Activated T-cell treated with anti-CD3 and anti-CD28 coated beads, Interleukin-2, amount 50 U/mL, for 1 hour (primary cell): ENCODE measurements at regions not wholly inside any gene's neighbourhood (a gene's known extent, or its start where the extent isn't known, plus 50 kb on each side); places are given as distances from the start of the nearest gene placed in this dataset.

Experiments used
- DNase-seq: peaks from one replicate; pipeline ENCODE4 v3.0.0-alpha.2; 2020

DNA sequence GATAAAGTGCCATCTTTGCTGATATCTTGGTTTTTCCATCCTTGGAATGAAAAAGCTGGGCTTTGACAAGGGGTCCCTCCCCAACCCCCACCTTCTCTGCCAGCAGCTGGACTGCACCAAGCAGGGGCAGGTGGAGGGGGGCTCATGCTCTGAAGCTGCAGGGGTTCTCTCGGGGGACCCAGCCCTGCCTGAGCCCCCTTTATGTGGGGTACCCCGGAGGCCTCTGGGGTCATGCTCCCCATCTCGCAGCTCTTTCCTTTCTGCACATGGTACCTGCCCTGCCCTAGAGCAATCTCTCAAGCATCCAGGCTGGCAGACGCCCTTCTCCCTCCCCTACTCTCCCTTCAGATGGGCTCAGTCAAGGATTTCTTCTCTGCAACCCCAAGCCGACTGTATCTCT, 146.7 kb upstream of the PTPN1 start:
- DNase-seq = no peak

DNA sequence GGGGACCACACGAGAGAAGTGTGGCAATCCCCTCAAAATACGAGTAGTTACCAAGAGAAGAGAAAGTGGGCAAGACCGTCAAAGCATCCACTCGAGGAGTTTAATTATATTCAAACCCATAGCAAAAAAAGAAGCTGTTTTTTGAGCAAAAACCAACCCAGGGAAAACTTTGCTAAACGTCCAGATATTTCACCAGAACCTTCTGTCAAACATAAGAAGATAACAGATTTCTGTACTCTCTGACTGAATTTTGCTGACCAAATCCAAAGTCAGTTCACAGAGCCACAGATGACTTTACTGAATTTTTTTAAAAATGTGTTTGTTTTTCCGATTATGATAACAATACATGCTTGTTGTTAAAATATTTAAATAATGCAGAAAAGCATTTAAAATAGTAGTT, 145.6 kb upstream of the PTPN1 start:
- DNase-seq = no peak

DNA sequence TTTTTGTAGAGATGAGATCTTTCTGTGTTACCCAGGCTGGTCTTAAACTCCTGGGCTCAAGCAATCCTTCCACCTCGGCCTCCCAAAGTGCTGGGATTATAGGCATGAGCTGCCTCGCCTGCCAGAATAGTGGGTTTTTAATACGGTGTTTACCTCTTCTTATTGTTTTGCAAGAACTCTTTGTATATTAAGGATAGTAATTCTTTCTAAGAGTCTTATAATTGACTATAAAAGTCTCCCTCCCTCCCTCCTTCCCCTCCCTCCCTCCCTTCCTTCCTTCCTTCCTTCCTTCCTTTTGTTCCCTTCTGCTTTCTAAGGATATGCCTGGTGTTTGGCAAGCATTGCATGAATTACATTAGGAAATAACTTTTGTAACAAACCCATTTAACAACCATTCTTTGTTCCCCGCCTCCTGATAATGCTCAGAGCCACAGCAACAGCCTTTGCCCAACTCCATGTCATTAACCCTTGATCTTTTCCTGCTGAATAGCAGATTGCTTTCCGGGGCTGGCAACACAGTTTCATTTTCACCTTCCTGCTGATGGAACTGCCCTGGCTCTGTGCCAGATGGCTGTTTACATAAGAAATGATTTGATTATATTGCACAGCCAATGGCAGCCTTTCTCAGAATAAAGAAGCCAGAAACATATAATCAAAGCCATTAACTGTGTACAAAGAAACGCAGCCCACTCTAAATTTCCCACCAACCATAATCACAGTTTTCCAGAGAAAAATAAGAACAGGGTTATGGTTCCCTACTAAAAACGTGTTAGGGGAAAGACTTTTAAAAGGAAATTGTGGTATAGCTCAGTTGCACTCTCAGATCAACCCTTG, 143.7 kb upstream of the PTPN1 start:
- DNase-seq = no peak

DNA sequence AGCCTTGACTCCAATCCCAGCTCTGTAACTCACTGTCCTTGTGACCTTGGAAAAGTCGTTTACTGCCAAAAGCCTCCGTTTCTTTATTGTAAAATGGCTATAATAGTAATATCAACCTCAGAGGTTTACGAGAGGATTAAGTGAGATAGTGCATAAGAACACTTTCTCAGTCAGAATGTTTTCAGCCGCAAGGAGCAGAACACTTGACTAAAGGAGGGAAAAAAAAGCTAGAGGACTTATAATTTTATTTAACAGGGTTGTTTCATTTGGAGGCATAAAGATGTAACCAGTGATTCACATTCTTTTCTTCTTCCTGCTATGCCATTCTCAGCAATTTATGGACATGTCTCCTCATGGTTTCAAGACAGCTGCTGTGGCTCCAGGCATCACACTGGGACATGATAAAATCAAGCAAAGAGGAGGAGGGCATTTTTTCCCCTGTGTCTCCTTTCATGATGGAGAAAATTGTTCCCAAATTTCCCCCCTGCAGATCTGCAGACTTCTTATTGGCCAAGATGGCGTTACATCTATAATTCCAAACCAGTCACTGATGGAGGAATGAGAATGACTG, 143.0 kb upstream of the PTPN1 start:
- DNase-seq = no peak

DNA sequence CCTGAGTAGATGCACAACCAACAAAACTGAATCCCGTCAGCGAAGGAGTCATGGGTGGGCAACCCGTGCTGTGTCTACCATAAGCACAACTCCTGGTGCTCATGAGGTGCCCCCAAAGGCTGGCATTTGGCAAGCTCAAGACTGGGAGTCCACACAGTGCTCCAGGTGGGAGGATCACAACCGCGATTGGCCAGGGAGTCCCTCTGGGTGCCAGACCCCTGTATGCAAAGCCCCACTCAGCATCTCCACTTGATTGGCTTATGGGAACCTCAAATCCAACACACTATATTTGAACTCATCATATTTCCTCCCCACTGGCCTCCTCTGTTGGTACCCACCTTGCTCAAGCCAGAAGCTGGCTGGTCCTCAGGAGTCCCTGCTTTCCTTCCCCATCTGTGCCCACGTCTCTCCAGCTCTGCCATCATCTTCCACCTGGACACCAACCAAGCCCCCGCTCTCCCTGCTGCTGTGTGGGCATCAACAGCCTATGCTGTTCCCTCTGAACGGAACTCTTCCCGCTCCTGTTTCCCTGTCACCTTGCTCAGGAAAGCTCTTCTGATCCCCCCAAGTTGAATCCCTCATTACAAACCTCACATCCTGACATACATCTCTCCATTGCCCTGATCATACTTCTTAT, 142.3 kb upstream of the PTPN1 start:
- no peak for DNase-seq

DNA sequence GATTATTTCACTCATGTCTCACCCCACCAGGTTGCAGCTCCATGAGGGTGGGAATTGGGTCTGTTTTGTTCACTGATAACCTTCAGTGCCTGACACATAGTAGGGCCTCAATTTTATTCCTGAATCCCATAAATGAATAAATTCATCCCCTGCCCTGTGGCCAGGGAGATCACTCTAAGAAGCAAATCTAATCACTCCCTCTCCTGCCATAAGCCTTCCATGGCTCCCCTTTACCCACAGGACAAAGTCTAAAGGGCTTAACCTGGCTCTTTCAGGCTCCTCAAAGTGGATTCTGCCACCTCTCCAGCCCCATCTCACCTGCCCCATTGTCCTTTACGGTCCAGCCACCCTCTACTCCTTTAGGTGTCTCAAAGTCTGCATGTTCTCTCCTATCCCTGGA, 141.8 kb upstream of the PTPN1 start:
- no peak for DNase-seq

DNA sequence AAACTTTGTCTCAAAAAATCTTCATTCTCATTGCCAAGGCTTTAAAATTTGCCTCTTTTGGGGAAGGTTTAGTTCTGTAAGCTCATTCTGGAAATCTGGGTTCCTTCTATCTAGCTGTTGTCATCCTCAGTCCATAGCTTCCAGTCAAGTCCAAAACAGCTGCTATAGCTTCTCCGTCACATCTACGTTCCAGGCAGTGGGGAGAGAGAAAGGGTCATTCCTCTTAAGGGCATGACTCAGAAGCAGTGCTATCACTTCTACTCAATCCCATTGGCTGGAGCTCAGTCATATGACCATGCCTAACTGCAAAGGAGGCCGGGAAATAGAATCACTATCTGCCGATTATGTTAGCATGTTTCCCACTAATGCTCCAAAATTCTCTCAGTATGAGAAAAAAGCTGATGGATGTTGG, 141.4 kb upstream of the PTPN1 start:
- DNase-seq = no peak

DNA sequence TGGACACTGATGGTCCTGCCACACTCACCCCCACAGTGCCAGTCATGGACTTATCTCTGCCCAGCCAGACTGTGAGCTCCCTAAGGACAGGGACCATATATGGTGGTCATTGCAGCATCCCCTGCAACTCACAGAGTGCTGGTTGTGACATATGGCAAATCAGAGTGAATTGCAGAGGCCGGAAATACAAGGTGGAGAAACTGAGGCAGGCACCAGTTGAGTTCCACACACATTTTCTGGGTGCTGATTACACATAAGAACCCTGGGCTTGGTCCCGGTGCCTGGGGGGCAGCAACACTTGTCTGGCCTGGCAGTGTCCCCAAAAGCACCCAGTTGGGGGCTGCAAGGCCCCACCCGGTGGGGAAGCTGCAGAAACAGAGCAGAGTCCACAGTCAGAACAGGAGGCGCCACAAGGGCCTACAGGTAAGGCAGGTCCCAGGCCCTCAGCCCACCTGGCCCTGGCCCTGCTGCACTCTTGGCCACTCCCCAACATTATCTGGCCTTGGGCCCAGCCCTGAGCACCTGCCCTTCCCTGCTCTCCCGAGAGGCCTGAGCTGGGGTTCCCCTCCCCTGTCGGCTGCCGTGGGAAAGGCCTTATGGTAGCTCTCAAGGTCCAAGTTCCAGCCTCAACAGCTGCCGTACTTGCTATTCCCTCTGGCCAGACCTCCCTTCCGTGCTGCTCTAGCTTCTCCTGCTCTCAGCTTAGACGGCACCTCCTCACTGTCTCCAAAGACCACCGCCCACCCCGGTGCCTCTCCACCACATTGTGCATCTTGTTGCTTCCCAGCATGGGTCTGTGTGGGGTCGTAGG, 140.8 kb upstream of the PTPN1 start:
- no peak for DNase-seq

DNA sequence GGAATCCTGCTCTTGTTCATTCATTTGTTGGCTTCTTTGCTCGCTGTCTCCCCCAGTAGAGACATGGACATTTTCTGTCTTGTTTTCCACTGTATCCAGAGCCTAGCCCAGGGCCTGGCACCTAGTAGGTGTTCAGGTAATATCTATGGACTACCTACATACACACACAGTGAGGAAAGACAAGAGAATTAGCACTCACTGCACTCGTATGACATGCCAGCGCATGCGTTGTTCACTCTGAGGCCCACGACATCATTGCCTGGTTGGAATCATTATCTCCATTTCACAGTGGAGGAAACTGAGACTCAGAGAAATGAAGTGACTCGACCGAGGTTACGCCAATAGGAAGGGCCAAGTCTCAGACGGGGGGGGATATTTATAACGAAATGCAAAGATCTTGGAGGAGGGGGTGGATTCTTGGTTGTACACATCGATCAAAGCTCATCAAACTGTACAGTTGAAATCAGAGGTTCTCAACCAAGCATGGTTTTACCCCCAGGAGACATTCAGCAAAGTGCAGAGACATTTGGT, 140.1 kb upstream of the PTPN1 start:
- DNase-seq = no peak

DNA sequence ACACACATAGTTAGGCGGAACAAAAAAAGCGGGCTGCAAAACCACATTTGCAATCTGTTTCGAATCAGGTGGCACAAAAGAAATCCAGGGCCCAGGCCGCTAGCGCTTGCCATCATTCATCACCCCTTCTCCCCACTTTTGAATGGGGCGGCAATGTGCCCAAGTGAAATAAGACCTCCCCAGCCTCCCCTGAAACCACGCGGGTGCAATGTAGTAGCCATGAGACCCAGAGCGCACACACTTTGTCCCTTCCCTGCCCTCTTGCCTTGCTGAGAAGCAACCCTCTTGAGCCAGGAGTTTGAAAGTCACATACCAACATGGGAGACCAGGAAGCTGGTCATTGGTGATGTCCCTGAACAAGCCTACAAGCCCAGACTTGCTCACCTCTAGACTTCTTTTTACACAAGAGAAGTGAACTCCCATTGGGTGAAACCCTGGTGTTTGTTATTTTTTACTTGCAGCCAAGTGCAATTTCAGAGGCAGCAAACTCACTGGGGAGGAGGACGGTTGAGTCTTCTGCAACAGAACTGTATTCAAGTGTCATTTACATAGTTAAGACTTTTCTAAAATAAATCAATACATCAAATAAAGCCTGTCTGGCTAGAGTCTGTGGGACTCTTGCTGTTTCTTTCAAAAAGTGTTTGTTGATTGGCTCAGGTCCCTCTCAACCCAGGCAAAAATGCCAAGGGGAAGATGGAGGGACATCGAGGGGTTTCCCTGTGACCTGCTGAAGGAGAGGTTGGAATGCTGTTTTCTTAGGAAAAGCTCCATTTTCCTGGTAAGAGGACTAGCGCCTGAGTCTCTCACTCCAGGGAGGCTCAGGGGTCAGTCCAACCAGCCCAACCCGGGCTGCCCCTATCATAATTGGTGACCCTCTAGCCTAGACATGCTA, 138.1 kb upstream of the PTPN1 start:
- no peak for DNase-seq

DNA sequence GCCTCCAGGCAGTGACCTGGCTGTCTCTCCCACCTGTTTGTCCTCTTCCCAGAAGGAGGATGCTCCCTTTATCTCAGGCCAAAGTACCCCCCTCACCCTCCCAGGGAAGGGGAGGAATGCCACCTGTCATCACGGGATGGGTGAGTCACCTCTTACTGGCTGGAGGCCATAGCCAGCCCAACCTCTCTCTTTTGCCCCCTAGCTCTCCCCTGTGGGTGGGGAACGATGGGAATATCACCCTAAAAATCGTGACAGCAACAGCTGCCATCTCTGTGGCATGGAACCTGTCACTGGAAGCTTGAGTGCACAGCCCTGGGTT, 137.5 kb upstream of the PTPN1 start:
- DNase-seq = no peak

DNA sequence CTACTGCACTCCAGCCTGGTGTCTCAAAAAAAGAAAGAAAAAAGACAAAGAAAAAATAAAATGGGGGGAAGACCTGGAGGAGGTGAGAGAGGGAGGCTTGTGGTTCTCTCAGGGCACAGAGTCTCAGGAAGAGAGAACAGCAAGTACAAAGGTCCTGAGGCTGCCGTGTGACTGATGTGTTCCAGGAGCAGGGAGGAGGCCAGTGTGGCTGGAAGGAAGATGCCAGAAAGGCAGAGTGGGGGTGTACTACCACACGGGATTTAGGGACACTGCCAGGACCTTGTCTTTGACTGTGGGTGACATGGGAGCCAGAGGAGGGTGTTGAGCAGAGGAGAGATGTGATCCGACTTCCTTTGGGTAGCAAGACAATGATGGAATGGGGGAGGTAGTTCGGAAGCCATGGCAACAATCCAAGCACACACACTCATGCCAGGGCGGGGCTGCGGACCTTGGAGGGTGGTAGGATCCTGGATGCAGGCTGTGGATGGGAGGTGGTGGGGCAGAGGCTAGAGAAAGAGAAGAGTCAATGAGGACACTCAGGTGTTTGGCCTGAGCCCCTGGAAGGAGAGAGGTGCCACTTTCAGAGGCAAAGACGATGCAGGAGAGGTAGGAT, 136.4 kb upstream of the PTPN1 start:
- DNase-seq = no peak

DNA sequence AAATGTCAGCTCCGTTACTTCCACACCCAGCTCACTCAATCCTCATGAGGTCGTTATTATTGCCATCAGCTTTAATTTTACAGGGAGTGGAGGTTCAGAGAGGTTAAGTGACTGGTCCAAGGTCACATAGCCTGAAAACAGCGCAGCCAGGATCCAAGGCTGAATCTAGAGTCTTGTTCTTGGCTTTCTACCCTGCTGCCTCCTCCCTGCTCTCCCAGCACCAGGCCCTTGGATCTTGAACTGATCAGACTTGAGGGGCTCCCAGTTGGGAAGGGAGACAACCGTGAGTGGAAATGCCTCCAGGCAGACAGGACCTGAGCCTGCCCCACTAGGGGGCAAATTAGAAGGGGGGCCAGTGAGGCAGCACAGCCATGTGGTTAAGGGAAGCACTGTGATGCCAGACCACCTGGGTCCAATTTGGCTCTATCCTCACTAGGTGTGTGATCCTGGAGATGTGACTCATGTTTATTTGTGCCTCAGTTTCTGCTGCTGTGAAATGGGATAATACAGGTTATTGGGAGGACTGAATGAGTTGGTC, 135.6 kb upstream of the PTPN1 start:
- DNase-seq = no peak

DNA sequence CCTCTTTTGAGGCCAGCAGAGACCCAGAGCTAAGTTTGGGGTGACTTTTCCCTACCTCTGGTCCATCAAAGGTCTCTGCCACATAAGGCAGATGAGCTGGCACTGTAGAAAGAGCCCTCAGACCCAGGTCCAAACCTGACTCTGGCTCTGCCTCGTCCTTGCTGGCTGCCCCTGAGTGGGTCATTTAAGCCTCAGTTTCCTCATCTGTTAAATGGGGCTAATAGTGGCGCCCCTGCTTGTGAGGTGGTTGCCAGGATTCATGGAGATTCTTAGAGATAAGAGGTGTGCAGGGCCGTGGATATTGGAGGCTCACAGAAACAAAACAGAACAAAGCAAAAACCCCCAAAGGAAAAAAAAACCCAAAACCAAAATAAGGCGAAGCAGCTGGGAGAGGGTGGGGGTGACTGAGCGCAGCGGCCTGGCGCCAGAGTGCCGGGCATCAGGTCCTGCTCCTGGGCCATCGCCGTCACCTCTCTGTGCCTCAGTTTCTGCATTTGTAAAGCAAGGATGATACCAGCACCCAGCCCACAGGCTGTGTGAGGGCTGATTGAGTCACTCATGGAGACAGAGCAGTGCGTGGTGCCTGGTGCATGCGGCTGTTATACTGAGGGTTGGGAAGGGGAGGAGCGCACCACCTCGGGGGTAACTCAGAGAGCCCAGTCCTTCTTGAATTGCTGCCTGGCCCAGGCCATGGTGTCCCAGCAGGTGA, 133.8 kb upstream of the PTPN1 start:
- no peak for DNase-seq

DNA sequence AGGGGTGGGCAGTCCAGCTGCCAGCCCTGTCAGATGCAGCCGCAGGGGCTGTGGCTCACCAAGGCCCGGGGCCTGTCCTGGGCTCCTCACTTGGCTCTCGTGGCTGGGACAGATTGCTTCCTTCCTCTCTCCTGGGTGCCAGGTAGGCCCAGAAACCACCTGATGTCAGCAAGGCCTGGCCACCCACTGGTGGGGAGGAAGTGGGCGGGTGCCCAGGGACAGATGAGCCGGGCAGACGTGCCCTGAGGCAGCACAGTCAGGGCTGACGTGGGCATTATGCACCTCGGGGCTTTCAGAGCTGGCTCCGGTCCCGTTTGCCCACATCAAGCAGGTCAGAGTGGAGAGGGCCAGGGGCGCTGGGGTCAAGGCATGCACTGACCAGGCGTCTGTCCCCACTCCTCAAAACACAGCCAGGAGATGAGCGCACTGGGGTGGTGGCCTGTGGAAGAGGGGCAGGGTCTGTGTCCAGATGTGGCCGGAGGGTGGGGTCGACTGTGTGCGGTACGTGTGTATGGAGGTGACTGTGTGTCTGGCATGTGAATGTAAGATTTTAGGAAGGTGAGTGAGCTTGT, 133.2 kb upstream of the PTPN1 start:
- no peak for DNase-seq

DNA sequence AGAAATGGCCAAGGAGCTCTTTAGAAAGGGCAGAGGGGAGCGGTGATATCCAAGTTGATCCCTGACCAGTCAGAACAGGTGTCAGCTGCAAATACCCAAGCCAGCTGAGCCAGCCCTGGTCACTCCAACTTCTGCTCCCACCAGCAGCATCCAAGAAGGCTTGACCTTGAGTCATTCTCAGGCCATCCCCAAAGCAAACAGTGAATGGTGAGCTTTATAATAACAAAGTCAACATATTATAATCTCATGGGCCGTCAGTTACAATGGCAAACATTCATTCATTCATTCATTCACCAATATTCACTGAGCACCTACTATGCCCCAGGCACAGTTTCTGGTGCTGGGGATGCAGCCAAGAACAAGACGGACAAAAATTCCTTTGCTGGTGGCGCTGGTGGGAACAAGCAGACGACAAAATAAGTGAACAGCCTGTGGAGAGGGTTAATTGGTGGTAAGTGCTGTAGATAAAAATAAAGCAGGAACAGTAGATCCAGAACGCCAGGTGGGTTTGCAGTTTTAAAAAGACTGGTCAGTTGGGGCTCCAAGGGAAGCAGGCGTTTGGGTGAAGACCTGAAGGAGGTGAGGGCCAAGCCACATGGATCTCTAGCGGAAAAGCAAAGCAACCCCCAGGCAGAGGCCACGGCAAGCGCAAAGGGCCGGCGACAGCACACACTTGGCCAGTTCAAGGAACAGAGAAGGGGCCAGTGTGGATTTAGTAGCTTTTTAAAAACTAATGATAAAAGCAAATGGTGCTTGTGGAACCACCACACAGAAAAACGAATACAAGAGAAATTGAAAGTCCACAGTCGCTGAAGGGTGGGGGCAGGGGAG, 131.8 kb upstream of the PTPN1 start:
- no peak for DNase-seq

DNA sequence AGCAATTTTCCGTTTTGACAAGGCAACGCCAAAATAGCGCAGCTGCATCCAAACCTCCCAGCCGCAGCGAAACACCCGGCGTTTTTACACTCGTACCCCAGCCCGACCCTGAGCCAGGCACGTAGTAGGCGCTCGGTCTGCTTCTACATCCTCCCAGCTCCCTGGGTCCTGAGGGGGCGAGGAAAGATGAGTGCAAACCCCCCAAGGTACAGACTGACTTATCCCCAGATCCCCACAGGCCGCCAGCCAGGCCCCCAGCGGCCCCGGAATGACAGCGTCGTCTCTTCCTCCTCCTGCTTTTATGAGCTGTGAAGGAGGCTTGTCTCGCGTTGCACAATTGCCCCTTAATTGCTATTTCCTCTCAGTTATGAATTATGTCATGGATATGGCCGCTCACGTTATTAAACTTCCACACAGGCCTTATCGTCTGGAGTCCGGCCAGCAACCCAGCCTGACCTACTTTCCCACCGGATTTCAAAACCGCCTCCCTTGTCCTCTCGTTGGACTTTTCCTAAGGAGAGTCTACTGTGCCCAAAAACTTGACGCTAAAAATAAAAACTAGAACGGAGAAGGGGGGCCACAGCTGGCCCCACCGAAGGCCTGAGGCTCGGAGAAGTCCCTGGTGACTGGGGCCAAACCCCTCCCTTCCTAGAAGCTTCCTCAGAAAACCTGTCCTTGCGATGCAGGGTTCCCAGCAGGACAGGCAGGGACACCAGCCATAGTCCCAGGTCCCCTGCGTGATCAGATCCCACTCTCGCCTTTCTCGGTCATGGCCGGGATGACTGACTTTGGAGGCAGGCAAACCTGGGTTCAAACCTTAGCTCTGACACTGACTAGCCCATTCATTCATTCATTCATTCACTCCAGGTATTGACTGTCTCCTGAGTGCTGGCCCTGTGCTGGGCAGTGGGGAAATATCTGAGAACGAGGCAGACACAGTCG, 130.9 kb upstream of the PTPN1 start:
- DNase-seq = no peak

DNA sequence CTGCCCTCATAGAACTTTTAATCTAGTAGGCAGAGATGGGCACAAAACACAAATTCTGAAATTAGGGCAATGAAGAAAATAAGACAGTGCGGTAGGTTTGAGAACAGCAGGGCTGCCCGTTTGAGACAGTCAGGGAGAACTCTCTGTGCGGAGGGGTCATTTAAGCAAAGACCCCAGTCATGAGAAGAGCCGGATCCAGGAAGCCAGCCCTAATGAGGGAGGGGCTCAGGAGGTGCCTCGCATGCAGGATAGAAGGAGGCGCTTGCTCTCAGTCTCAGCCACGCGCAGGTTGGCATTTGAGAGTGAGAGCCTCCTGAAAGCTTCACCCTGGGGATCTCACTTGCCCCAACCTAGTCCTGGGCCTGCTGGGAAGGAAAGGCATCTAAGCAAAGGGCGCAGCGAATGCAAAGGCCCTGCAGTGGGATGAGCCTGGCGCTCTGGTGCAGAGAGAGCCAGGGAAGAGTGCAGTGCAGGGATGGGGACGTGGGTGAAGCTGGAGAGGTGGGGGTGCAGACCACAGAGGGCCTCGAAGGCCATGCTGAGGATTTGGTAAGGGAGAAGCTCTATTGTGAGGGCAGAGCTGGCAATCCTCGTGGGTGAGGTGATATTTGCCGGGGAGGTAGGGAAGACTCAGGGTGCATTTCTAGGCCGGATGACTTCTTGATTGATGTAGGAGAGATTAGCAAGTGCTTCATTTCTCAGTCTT, 130.0 kb upstream of the PTPN1 start:
- no peak for DNase-seq
